ENCODE measurements at regions not wholly inside any gene's neighbourhood (a gene's known extent, or its start where the extent isn't known, plus 50 kb on each side); places are given as distances from the start of the nearest gene placed in this dataset.
"Not testable (repeated sequence)": the region's sequence is repeated elsewhere in the genome, so short reads cannot be mapped to it uniquely, and the experiment has no call there.

- DNase-seq, result no peak
Observed at GRCh38 chr5:86228147-86228546, 389.6 kb upstream of the COX7C start.

GRCh38 chr5:86232246-86232645 is 385.5 kb upstream of the COX7C start:
- DNase-seq, result no peak

- DNase-seq, result no peak
Observed at GRCh38 chr5:86244153-86244552, 373.6 kb upstream of the COX7C start.

DNA sequence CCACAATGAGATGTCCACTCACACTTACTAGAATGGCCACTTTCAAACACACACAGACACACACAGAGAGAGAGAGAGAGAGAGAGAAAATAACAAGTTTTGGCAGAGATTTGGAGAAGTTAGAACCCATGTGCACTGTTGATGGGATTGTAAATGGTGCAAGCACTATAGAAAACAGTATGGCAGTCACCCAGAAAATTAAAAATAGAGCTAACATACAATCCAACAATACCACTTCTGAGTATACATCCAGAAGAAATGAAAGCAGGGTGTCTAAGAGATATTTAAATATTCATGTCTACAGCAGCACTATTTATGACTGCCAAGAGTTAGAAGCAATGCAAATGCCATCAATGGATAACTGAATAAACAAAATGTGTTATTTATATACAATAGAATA is 359.9 kb upstream of the COX7C start:
- no peak for DNase-seq

- DNase-seq, result not testable (repeated sequence)
Observed at GRCh38 chr5:86284400-86285190, 333.1 kb upstream of the COX7C start.

- not testable (repeated sequence) for DNase-seq
Observed at GRCh38 chr5:86287437-86287836, 330.3 kb upstream of the COX7C start.

DNA sequence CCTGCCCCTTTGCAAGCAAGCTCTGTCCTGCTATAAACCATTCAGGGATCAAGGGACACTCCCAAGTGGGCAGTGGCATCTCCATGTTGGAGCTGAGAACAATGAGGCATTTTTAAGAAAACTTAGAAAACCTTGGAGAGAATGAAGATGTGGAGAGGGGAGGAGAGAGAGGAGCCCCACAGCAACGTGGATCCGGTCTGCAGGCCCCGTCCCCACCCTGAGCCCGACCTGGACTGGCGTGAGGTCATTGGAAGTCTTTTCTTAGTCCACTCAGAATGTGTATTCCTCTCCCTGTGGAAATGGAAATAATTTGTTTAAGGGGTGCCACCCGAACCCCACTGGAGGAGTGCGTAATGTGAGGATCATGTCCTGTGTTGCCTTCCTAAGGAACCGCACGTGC is 328.0 kb upstream of the COX7C start:
- not testable (repeated sequence) for DNase-seq

DNA sequence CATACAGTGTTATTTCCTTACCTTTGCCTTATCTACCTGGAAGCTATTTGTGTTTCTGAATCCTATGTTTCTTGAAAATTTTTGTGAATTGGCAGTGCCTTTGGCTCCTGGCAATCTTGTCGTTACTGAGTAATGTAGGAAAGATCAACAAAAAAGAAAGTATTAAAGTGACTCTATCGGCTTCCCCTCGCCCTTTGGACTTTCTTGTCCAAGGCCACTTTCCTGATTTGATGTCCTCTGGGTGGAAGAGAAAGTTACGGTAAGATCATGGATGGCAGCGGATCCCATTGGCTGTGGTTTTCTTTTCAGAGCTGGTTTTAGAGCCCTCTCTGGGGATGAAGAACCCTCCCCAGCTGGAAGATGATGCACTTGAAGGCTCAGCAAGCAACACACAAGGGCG is 324.9 kb upstream of the COX7C start:
- DNase-seq, result not testable (repeated sequence)

- not testable (repeated sequence) for DNase-seq
Observed at GRCh38 chr5:86302643-86303042, 315.1 kb upstream of the COX7C start.

DNA sequence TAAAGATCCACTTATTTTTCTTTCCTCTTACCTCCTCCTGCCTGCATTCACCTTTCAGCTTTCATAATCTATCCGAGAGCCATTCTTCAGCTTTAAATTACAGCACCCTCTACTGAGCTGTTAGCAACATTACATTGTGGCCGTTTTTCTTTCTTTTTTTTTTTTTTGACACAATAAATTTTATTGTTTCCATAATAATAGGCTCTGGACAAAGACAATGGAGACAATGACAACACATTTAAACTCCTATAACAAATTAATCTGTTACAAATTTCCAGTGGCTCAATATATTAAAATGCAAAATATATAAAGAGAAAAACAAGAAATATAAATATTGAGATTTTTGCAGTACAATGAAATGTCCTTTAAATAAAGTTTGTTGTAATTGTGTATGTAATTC is 312.7 kb upstream of the COX7C start:
- DNase-seq, result not testable (repeated sequence)

DNA sequence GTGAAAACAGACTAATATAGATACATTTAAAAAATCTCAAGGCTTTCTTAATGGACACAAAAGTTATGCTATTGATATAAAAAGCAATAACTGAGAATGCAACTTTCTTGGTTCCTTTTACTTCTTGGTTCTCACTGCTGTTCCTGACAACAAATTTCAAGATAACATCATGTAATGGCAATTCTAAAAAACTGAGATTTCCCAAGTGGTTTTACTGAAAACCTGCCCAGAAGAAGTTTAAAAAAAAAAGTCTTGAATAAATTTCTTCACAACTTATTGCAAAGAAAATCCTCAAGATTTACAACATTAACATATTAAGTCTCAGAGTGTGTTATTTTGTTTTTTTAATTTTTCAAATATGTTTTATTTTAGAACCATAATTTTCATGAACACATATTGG is 302.8 kb upstream of the COX7C start:
- peak; percentile 12 for DNase-seq

DNA sequence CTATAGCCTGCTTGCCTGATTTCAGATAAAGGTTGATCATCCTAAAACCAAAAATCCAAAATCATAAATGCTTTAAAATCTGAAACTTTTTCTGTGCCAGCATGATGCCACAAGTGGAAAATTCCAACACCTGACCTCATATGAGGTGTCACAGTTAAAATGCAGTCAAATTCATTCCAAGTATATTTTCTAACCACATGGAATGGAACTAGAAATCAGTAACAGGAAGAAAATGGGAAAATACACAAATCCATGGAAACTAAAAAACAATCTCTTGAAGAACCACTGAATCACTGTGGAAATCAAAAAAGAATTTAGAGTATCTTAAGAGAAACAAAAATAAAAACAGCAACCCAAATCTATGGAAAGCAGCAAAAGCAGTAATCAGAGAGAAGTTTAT is 297.5 kb upstream of the COX7C start:
- DNase-seq, result no peak

DNA sequence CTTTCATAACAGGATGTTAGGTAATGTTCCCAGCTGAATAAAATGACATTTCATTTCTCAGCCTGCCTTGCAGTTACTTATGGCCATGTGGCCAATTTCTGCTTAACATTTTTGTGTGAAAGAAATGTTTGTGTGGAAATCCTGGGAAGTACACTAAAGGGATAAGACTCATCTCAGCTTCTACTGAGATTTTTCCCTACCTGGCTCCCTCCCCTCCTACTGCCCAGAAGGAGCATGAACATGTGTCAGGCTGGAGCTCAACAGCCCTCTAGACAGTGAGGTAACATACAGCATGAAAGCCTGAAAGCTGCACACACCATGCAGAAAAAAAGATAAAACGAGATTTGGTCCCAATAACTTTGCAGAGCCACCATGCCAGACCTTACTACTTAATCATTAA is 288.4 kb upstream of the COX7C start:
- DNase-seq, result no peak

- no peak for DNase-seq
Observed at GRCh38 chr5:86330736-86331135, 287.0 kb upstream of the COX7C start.

DNA sequence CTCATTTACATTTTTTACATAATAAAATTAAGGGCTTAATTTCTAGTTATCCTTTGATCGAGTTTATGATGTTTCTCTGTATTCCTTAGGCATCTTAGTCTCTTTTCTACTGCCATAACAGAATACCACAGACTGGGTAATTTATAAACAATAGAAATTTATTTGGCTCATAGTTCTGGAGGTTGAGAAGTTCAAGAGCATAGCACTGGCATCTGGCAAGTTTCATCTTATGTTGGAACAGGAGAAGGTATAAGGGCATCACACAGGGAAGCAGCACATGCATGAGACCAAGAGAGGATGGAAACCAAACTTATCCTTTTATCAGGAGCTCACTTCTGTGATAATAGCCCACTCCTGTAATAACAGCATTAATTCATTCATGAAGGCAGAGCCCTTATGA is 284.9 kb upstream of the COX7C start:
- DNase-seq, result no peak

- no peak for DNase-seq
Observed at GRCh38 chr5:86337667-86338460, 279.9 kb upstream of the COX7C start.

- no peak for DNase-seq
Observed at GRCh38 chr5:86354664-86355063, 263.1 kb upstream of the COX7C start.

- DNase-seq, result no peak
Observed at GRCh38 chr5:86360801-86361200, 256.9 kb upstream of the COX7C start.

DNA sequence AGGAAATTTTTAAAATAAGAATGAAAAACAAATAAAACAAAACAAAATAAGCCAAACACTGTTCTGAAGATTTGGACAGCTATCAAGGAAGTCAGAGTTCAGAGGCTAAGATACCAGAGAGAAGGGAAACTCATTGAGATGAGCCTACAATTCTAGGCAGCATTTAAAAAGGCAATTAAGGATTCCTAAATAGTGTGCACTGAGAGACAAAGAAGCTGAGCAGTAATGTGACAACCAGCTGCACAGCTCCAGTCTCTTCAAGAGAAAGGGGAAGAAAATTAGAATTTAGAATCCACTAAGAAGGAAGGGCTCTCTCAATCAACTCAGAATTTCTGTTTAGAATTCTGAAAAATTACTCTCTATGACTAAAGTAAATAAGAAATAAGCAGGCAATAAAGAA is 246.7 kb upstream of the COX7C start:
- DNase-seq, result no peak

DNA sequence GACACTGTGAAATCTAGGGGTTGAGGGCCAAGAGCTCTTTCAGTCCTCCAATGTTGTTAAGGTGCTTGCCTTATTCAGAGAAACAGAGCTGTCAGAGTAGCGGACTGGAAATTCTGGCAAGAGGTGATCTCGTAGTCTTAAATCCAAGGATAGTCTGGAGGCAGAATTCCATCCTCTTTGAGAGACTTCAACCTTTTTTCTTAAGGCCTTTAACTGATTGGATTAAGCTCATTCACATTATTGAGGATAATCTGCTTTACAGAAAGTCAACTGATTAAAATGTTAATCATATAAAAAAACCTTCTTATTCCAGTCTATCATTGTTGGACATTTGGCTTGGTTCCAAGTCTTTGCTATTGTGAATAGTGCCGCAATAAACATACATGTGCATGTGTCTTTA is 243.1 kb upstream of the COX7C start:
- DNase-seq, result no peak

GRCh38 chr5:86376214-86376613 is 241.5 kb upstream of the COX7C start:
- DNase-seq, result no peak

- no peak for DNase-seq
Observed at GRCh38 chr5:86403190-86403589, 214.6 kb upstream of the COX7C start.

DNA sequence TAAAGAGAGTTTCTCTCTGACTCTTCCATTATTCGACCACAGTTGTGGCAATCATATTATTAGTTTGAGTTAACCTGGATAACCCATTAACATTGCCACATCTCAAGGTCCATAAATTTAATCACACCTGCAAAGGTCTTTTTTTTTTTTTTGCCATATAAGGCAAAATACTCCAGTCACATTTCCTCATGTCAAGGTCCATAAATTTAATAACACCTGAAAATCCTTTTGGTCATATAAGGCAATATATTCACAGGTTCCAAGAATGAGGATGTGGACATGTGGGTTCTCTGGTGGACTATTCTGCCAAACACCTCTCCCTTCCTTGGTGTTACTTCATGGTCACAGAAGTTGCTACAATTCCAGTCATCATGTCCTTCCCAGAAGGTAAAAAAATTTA is 213.5 kb upstream of the COX7C start:
- no peak for DNase-seq

All from muscle of arm (tissue), 1 donor.